K562 (cell line): ENCODE measurements at regions not wholly inside any gene's neighbourhood (a gene's known extent, or its start where the extent isn't known, plus 50 kb on each side); places are given as distances from the start of the nearest gene placed in this dataset.

ENCODE experiments used
- MAFG ChIP-seq: fragments of 450-650 bp; conservative IDR thresholded peaks from 2 replicates; pipeline ENCODE4 v1.6.1; 2016; ENCODE audit warnings: missing genetic modification characterization, missing compliant biosample characterization
- MAFK ChIP-seq: IDR thresholded peaks from 2 replicates; pipeline ENCODE4 v1.6.1; 2011; ENCODE audit warnings: low read length, improper control_type of control experiment
- PBX2 ChIP-seq, 2 experiments: IDR thresholded peaks in 1 of 2; conservative IDR thresholded peaks in 1 of 2; 2 replicates each; pipeline ENCODE4 v1.6.1; 2016; ENCODE audit warnings: low read depth in 2 of 2, mild to moderate bottlenecking in 1 of 2, missing compliant biosample characterization in 1 of 2, missing genetic modification characterization in 1 of 2, moderate library complexity in 1 of 2
- PHF8 ChIP-seq: fragments of 200-600 bp; sonication (generic); IDR thresholded peaks from 2 replicates; pipeline ENCODE4 v1.6.1; 2012; ENCODE audit warnings: mixed run types, mild to moderate bottlenecking, inconsistent platforms, low read length, moderate library complexity, borderline replicate concordance
- TFAP4 ChIP-seq: sonication (generic); formaldehyde crosslinking; IDR thresholded peaks from 2 replicates; pipeline ENCODE4 v1.8.0; 2022; ENCODE audit warnings: missing genetic modification reagents, mild to moderate bottlenecking, moderate library complexity, borderline replicate concordance
- ZBTB40 ChIP-seq, 2 experiments: fragments of 450-650 bp in 1 of 2; sonication (generic) in 1 of 2; formaldehyde crosslinking in 1 of 2; IDR thresholded peaks; 2 replicates each; pipeline versions ENCODE4 v1.7.1 to v1.9.0; 2016 to 2022; ENCODE audit warnings: inconsistent platforms in 1 of 2, mild to moderate bottlenecking in 1 of 2, missing genetic modification reagents in 1 of 2
- ZBTB5 ChIP-seq: fragments of 450-650 bp; IDR thresholded peaks from 2 replicates; pipeline ENCODE4 v1.6.1; 2017; ENCODE audit warnings: antibody characterized with exemption
- ZNF398 ChIP-seq: fragments of 250-450 bp; sonication (Bioruptor Pico); IDR thresholded peaks from 2 replicates; pipeline ENCODE4 v1.8.0; 2021; ENCODE audit warnings: moderate library complexity, mild to moderate bottlenecking, inconsistent platforms

- TF ChIP-seq ZBTB40 (IDR thresholded peaks at IDR 0.05) (no peak), ZBTB40 (CRISPR knock-in tag; IDR thresholded peaks at IDR 0.05) (no peak), MAFK (peak; percentile 80), TFAP4 (CRISPR knock-in tag) (no peak), ZBTB5 (no peak), PBX2 (CRISPR knock-in tag; IDR thresholded peaks at IDR 0.05; ENCODE audit: low read depth) (no peak), PBX2 (tag; conservative IDR thresholded peaks at IDR 0.05; ENCODE audit: low read depth) (peak; percentile 67), ZNF398 (no peak), MAFG (tag) (peak; percentile 57; the same call in 1 of the 2 replicates), PHF8 (peak; percentile 4; the same call in 1 of the 2 replicates)
These were observed 85.6 kb upstream of the MTPN start (continued) for GRCh38 chr7:136062625-136063325.
